Activated naive CD8-positive, alpha-beta T cell treated with anti-CD3 and anti-CD28 coated beads, Interleukin-2, amount 50 U/mL, for 24 hours (primary cell): ENCODE measurements at regions not wholly inside any gene's neighbourhood (a gene's known extent, or its start where the extent isn't known, plus 50 kb on each side); places are given as distances from the start of the nearest gene placed in this dataset.
"Not testable (repeated sequence)": the region's sequence is repeated elsewhere in the genome, so short reads cannot be mapped to it uniquely, and the experiment has no call there.

ENCODE experiments used
- ATAC-seq: fragments of 150-1000 bp; cut with Tn5 transposase; one replicate; pipeline ENCODE4 v1.10.0; 2021
- DNase-seq: peaks from one replicate; pipeline ENCODE4 v3.0.0; 2021
- H3K27ac Mint-ChIP-seq: one replicate; pipeline ENCODE4 v1.8.0; 2021; ENCODE audit warnings: mild to moderate bottlenecking, mixed read lengths
- H3K27me3 Mint-ChIP-seq: one replicate; pipeline ENCODE4 v1.8.0; 2021; ENCODE audit warnings: mixed read lengths
- H3K36me3 Mint-ChIP-seq: one replicate; pipeline ENCODE4 v1.8.0; 2021; ENCODE audit warnings: low read depth, mixed read lengths
- H3K4me1 Mint-ChIP-seq: one replicate; pipeline ENCODE4 v1.8.0; 2021; ENCODE audit warnings: mixed read lengths
- H3K4me3 Mint-ChIP-seq: one replicate; pipeline ENCODE4 v1.8.0; 2021; ENCODE audit warnings: mild to moderate bottlenecking, moderate library complexity, mixed read lengths
- H3K9me3 Mint-ChIP-seq: one replicate; pipeline ENCODE4 v1.8.0; 2021; ENCODE audit warnings: mixed read lengths

- Mint-ChIP-seq H3K4me1 (peaks cover 20% of the 10 kb centered on the region), H3K27me3 (peaks cover 29% of the 10 kb centered on the region), H3K9me3 (no peaks in the 10 kb centered on the region), H3K27ac (no peak overlapping the region), H3K36me3 (no peaks in the 10 kb centered on the region), H3K4me3 (peak overlapping the region; percentile 66)
- ATAC-seq = no peak
- DNase-seq = no peak
These were observed 113.6 kb upstream of the TEX13C start for GRCh38 chrX:125205918-125206665.

GRCh38 chrX:125210146-125210545 lies 109.5 kb upstream of the TEX13C start:
- Mint-ChIP-seq H3K27ac (no peak overlapping the region), H3K27me3 (peaks cover 12% of the 10 kb centered on the region), H3K9me3 (no peaks in the 10 kb centered on the region), H3K4me1 (peaks cover 5% of the 10 kb centered on the region), H3K4me3 (no peak overlapping the region), H3K36me3 (no peaks in the 10 kb centered on the region)
- ATAC-seq (no peak), DNase-seq (no peak)

- no peaks in the 10 kb centered on the region for H3K9me3 Mint-ChIP-seq
- H3K4me3 Mint-ChIP-seq = no peak overlapping the region
- DNase-seq (no peak), ATAC-seq (no peak)
- H3K27me3 Mint-ChIP-seq = no peaks in the 10 kb centered on the region
- no peaks in the 10 kb centered on the region for H3K4me1 Mint-ChIP-seq
- no peaks in the 10 kb centered on the region for H3K36me3 Mint-ChIP-seq
- H3K27ac Mint-ChIP-seq = no peak overlapping the region
These were observed 99.8 kb upstream of the TEX13C start for GRCh38 chrX:125219852-125220251.

DNA sequence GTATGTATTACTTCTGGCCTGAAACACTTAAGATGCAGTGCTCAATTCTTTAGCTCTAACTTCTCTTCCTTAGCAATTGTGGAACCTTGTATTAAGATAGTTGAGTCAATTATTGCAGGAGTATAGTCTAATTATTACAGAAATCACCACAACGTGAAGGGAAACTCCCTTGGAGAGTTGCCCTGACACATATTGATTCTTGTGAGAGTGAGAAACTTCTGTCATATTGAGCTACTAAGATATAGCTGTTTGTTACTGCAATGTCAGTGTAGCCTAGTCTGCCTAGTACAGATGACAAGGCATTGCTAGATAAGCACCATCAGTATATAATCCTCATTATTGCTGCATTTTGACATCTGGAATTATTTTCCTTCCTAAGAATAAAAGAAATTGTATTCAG lies 82.7 kb upstream of the TEX13C start:
- Mint-ChIP-seq H3K4me3 (no peak overlapping the region), H3K36me3 (no peaks in the 10 kb centered on the region), H3K9me3 (no peaks in the 10 kb centered on the region), H3K27me3 (no peaks in the 10 kb centered on the region), H3K27ac (no peak overlapping the region), H3K4me1 (no peaks in the 10 kb centered on the region)
- DNase-seq (no peak), ATAC-seq (no peak)

DNA sequence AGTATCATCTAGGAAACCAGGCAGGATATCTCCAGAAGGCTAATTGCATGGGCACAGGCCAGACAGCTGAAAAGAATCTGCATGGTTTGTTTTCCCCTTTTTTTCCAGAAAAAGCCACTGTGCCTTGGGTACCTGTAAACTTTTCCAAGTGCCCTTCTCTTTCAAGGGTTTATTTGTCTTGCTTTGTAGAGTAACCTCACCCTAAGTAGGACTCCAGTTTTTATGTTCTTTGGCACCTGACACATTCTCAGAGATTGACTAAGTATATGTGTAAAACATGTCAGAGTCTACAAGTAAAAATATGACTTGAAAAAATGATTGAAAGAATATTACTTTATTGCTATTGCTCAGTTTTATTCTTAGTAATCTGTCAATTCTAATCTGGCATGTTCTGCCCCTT lies 70.7 kb upstream of the TEX13C start:
- no peaks in the 10 kb centered on the region for H3K4me1 Mint-ChIP-seq
- H3K9me3 Mint-ChIP-seq = peaks cover 3% of the 10 kb centered on the region
- no peaks in the 10 kb centered on the region for H3K27me3 Mint-ChIP-seq
- ATAC-seq (no peak), DNase-seq (no peak)
- H3K27ac Mint-ChIP-seq = no peak overlapping the region
- no peaks in the 10 kb centered on the region for H3K36me3 Mint-ChIP-seq
- H3K4me3 Mint-ChIP-seq = no peak overlapping the region

GRCh38 chrX:125255759-125256158 lies 63.9 kb upstream of the TEX13C start:
- not testable (repeated sequence) for H3K27me3 Mint-ChIP-seq, H3K27ac Mint-ChIP-seq, H3K4me1 Mint-ChIP-seq, DNase-seq, H3K36me3 Mint-ChIP-seq, ATAC-seq, H3K9me3 Mint-ChIP-seq, H3K4me3 Mint-ChIP-seq

DNA sequence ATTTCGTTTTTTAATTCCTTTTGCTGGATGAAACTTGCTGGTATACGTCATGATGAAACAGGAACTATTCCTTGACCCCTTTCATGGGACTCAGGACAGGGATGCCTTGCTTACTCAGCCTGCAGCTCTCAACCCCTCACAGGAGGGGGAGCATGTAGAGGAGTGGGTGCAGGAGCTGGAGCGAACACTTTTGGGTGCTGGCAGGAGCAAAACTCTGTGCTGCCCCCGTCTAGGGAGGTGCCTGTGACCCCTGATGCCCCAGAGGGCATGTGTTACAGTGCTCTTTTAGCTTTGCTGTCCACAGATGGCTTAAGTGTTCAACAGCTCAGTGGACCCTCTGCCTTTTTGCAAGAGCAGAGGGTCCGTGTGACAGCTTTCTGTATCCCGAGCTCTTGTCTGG lies 56.8 kb upstream of the TEX13C start:
- no peak for DNase-seq
- Mint-ChIP-seq H3K36me3 (no peaks in the 10 kb centered on the region), H3K4me3 (no peak overlapping the region), H3K27ac (no peak overlapping the region), H3K9me3 (peaks cover 6% of the 10 kb centered on the region), H3K4me1 (no peaks in the 10 kb centered on the region), H3K27me3 (no peaks in the 10 kb centered on the region)
- ATAC-seq = no peak

DNA sequence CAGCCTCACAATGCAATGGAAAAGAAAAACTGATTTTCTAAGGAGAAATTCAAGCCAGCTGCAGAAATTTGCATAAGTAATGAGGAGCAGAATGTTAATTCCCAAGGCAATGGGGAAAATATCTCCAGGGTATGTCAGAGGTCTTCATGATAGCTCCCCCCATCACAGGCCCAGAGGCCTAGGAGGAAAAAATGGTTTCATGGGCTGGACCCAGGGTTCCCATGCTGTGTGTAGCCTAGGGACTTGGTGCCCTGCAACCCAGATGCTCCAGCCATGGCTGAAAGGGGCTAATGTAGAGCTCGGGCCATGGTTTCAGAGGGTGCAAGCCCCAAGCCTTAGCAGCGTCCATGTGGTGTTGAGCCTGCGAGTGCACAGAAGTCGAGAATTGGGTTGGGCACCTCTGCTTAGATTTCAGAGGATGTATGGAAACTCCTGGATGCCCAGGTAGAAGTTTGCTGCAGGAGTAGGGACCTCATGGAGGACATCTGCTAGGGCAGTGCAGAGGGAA lies 53.5 kb upstream of the TEX13C start:
- no peaks in the 10 kb centered on the region for H3K27me3 Mint-ChIP-seq
- H3K4me3 Mint-ChIP-seq = no peak overlapping the region
- peaks cover 6% of the 10 kb centered on the region for H3K9me3 Mint-ChIP-seq
- no peaks in the 10 kb centered on the region for H3K36me3 Mint-ChIP-seq
- no peak for ATAC-seq
- no peaks in the 10 kb centered on the region for H3K4me1 Mint-ChIP-seq
- DNase-seq = no peak
- H3K27ac Mint-ChIP-seq = no peak overlapping the region
